ENCODE measurements at regions not wholly inside any gene's neighbourhood (a gene's known extent, or its start where the extent isn't known, plus 50 kb on each side); places are given as distances from the start of the nearest gene placed in this dataset.
"Not testable (repeated sequence)": the region's sequence is repeated elsewhere in the genome, so short reads cannot be mapped to it uniquely, and the experiment has no call there.

DNA sequence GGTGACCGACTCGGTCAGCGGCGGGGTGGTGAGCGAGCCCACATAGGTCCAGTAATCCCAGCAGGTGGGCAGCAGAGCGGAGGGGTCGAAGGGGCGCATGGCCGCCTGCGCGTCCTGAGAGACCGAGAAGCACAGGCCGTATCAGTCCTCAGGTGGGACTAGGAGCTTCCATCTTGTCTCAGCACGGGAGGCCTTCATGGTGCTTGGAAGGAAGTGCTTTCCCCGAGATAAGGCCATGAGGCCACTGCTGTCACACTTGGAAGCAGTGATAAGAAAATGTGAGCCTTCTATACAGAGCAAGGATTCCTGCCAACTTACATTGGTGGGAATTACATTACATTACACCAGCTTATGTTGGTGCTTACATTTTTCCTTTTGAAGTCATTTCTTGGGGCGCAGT is 62.6 kb upstream of the METTL9 start:
- not testable (repeated sequence) for DNase-seq

DNA sequence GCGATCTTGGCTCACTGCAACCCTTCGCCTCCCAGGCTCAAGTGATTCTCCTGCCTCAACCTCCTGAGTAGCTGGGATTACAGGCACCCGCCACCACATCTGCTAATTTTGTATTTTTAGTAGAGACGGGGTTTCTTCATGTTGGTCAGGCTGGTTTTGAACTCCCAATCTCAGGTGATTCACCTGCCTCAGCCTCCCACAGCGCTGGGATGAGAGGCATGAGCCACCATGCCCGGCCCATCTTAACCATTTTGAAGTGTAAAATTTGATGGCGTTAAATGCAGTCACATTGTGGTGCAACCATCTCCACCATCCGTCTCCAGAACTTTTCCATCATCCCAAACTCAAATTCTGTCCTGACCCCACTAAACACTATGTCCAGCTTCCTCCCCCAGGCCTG is 61.8 kb upstream of the METTL9 start:
- not testable (repeated sequence) for DNase-seq

GRCh38 chr16:21539107-21539618 is 60.2 kb upstream of the METTL9 start:
- not testable (repeated sequence) for DNase-seq

- peak; percentile 83 for DNase-seq
Measured at GRCh38 chr16:21540770-21541433, 58.5 kb upstream of the METTL9 start.

DNA sequence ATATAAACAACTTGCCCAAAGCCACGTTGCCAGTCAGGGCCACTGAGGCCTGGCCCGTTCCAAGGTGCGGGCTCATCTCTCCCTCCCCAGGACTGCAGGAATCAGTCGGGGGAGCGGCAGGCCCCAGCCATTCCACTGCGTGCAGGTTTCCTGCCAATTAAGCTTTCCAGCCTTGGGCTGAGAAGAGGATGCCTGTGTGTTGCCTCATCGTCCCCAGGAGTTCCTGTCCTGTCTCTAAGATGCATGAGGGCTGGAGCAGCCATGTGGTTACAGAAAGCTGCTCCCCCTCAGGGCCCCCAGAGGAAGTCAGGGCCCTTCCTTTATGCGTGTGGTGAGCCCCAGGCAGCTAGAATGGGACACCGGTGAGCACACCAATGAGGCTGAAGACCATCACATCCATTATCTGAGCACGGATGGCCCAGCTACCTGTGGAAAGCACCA is 57.7 kb upstream of the METTL9 start:
- DNase-seq, result not testable (repeated sequence)

DNA sequence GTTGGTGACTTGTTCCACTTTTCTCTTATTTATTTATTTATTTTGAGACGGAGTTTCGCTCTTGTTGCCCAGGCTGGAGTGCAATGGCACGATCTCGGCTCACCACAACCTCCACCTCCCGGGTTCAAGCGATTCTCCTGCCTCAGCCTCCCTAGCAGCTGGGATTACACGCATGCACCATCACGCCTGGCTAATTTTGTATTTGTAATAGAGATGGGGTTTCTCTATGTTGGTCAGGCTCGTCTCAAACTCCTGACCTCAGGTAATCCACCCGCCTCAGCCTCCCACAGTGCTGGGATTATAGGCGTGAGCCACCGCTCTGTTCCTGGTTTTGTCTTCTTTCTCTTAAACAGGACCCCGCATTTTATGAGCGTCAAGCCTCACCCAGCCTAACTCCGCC is 57.3 kb upstream of the METTL9 start:
- not testable (repeated sequence) for DNase-seq

DNA sequence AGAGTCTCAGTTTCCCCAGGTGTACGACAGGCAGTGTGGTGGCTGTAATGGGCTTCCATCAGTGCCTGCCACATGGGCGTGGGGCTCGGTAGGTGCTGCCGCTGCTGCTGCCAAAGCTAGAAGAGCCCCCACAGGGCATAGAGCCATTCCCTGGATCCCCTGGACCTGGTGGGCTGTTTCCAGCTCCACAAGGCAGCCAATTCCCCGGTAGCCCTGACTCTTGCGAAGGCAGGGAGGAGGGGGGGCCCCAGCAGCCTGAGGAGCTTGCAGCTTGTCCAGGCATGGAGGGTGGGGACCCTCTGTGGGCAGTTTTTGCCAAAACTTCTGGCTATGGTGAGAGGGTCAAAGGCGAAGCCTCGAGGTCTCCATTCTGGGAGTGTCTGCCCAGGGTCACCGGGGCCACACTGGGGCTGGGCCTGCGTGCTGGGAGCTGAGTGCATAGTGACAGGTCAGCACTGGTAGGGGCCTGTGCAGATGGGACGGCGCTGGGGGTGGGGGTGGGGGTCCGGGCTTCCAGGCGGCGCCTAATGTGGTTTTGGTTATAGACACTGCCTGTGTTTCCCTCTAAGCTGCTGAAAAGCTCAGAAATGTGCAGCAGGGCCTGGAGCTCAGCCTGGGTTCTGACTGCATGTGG is 56.8 kb upstream of the METTL9 start:
- DNase-seq, result not testable (repeated sequence)

- not testable (repeated sequence) for DNase-seq
Measured at GRCh38 chr16:21543151-21543836, 56.1 kb upstream of the METTL9 start.

GRCh38 chr16:21545664-21546326 is 53.6 kb upstream of the METTL9 start:
- DNase-seq, result not testable (repeated sequence)

- DNase-seq, result not testable (repeated sequence)
Measured at GRCh38 chr16:21549396-21549795, 50.0 kb upstream of the METTL9 start.

Data from activated CD4-positive, alpha-beta T cell treated with anti-CD3 and anti-CD28 coated beads for 48 hours (primary cell).